C4-2B (cell line): ENCODE measurements at regions not wholly inside any gene's neighbourhood (a gene's known extent, or its start where the extent isn't known, plus 50 kb on each side); places are given as distances from the start of the nearest gene placed in this dataset.

ENCODE experiments used
- CTCF ChIP-seq: fragments of 450-650 bp; conservative IDR thresholded peaks from 2 replicates; pipeline ENCODE4 v1.5.1; 2017; ENCODE audit warnings: mild to moderate bottlenecking
- ZFX ChIP-seq: fragments of 450-650 bp; IDR thresholded peaks from 2 replicates; pipeline ENCODE4 v1.6.1; 2017

GRCh38 chrX:23276475-23276874 is 58.2 kb upstream of the PTCHD1 start:
- TF ChIP-seq CTCF (no peak), ZFX (no peak)
